ENCODE measurements at regions not wholly inside any gene's neighbourhood (a gene's known extent, or its start where the extent isn't known, plus 50 kb on each side); places are given as distances from the start of the nearest gene placed in this dataset.

DNA sequence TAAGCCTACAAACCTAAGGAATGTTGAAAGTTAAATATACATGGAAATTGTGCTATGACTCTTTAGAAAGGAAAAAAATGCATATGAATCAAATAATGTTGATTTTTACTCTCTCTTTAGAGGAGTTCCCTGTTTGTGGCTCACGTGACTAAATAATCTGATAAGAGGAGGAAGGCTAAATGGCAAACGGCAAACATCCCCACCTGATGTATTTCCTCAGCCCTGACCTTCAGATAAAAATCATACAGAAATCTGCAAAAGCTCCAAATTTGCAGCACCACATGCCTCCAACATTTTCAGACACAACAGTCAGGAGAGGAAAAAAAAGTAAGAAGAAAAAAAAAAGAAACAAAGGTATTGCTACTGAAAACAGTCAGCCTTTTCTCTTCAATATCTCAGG lies 423.0 kb upstream of the PSMD7 start:
- BruUV-seq (replicated peaks) = no TSS peak
- no peaks in the 10 kb centered on the region for H3K36me3 ChIP-seq (ENCODE audit: control insufficient read depth in 1 of 2, insufficient read depth in 2 of 2, low read length in 2 of 2)
- H3K27ac ChIP-seq (ENCODE audit: low read depth, low read length) = no peak overlapping the region
- H4K20me1 ChIP-seq (ENCODE audit: insufficient read depth) = no peaks in the 10 kb centered on the region
- no peaks in the 10 kb centered on the region for H3K4me1 ChIP-seq (ENCODE audit: control insufficient read depth in 1 of 2, insufficient read depth in 2 of 2, low read length in 2 of 2)
- ATAC-seq = no peak
- no peaks in the 10 kb centered on the region for H3K9me3 ChIP-seq (ENCODE audit: control insufficient read depth in 1 of 2, insufficient read depth in 1 of 2, low read depth in 1 of 2, low read length in 2 of 2)
- no peak overlapping the region for H2AFZ ChIP-seq (ENCODE audit: low read depth, low read length, poor library complexity, severe bottlenecking)
- no peak overlapping the region for H3K9ac ChIP-seq (ENCODE audit: low read length)
- DNase-seq (ENCODE audit: low read depth, low spot score) = no peak
- H3K4me3 ChIP-seq (replicated peaks in 1 of 2; ENCODE audit: low read depth in 1 of 2, low read length in 2 of 2) = no peak overlapping the region
- TF ChIP-seq SP1 (IDR thresholded peaks at IDR 0.05; ENCODE audit: low read depth) (no peak), SRF (IDR thresholded peaks at IDR 0.05; ENCODE audit: low read depth) (no peak), YY1 (IDR thresholded peaks at IDR 0.05; ENCODE audit: extremely low read depth, insufficient replicate concordance, low read depth, low read length) (no peak), EGR1 (IDR thresholded peaks at IDR 0.05; ENCODE audit: low read depth) (no peak), TCF7L2 (IDR thresholded peaks at IDR 0.05; ENCODE audit: borderline replicate concordance, extremely low read depth, insufficient read depth, insufficient read length) (no peak), ZFX (IDR thresholded peaks at IDR 0.05) (no peak), ZNF274 (IDR thresholded peaks at IDR 0.05; ENCODE audit: low read depth, low read length) (no peak), JUND (IDR thresholded peaks at IDR 0.05) (no peak), POLR2AphosphoS5 (IDR thresholded peaks at IDR 0.05; ENCODE audit: low read depth, low read length) (no peak), CBX3 (IDR thresholded peaks at IDR 0.05; ENCODE audit: low read depth) (no peak)
- TF ChIP-seq, protein P1, sequence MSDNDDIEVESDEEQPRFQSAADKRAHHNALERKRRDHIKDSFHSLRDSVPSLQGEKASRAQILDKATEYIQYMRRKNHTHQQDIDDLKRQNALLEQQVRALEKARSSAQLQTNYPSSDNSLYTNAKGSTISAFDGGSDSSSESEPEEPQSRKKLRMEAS (IDR thresholded peaks at IDR 0.05) = no peak
- TF ChIP-seq, protein P2, sequence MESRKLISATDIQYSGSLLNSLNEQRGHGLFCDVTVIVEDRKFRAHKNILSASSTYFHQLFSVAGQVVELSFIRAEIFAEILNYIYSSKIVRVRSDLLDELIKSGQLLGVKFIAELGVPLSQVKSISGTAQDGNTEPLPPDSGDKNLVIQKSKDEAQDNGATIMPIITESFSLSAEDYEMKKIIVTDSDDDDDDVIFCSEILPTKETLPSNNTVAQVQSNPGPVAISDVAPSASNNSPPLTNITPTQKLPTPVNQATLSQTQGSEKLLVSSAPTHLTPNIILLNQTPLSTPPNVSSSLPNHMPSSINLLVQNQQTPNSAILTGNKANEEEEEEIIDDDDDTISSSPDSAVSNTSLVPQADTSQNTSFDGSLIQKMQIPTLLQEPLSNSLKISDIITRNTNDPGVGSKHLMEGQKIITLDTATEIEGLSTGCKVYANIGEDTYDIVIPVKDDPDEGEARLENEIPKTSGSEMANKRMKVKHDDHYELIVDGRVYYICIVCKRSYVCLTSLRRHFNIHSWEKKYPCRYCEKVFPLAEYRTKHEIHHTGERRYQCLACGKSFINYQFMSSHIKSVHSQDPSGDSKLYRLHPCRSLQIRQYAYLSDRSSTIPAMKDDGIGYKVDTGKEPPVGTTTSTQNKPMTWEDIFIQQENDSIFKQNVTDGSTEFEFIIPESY (IDR thresholded peaks at IDR 0.05; ENCODE audit: extremely low read depth, insufficient replicate concordance, low read length) = no peak
- H3K4me2 ChIP-seq (ENCODE audit: low read length) = no peak overlapping the region
- intact Hi-C loops (cut with micrococcal nuclease) = no loop called here
- H3K27me3 ChIP-seq (ENCODE audit: insufficient read depth, low read length) = peaks cover 48% of the 10 kb centered on the region
- H3K79me2 ChIP-seq (ENCODE audit: insufficient read depth, low read length) = no peaks in the 10 kb centered on the region
- ChIA-PET RAD21 (ENCODE audit: low non-redundant PET in 1 of 2, low total read pairs in 2 of 2, uncharacterized antibody in 2 of 2, unreplicated experiment in 2 of 2) (no interaction called here), POLR2A (no interaction called here), CTCF (no interaction called here)
- H3K9me2 ChIP-seq (ENCODE audit: insufficient read depth) = no peaks in the 10 kb centered on the region
